ENCODE measurements at regions not wholly inside any gene's neighbourhood (a gene's known extent, or its start where the extent isn't known, plus 50 kb on each side); places are given as distances from the start of the nearest gene placed in this dataset.

- no peak for TF ChIP-seq PAXIP1 (CRISPR knock-in tag; conservative IDR thresholded peaks at IDR 0.05)
- TF ChIP-seq NCOA2 (CRISPR knock-in tag; IDR thresholded peaks at IDR 0.05): no peak
- no peak for TF ChIP-seq SP2 (CRISPR knock-in tag; IDR thresholded peaks at IDR 0.05)
- TF ChIP-seq, protein P1, sequence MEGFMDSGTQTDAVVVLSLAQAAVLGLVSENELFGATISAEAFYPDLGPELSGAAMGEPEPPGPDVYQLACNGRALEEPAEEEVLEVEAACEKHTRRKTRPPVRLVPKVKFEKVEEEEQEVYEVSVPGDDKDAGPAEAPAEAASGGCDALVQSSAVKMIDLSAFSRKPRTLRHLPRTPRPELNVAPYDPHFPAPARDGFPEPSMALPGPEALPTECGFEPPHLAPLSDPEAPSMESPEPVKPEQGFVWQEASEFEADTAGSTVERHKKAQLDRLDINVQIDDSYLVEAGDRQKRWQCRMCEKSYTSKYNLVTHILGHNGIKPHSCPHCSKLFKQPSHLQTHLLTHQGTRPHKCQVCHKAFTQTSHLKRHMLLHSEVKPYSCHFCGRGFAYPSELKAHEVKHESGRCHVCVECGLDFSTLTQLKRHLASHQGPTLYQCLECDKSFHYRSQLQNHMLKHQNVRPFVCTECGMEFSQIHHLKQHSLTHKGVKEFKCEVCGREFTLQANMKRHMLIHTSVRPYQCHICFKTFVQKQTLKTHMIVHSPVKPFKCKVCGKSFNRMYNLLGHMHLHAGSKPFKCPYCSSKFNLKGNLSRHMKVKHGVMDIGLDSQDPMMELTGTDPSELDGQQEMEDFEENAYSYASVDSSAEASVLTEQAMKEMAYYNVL (CRISPR knock-in tag; IDR thresholded peaks at IDR 0.05; ENCODE audit: borderline replicate concordance): no peak
Observed at GRCh38 chr6:137970368-137970767, 103.3 kb downstream of the TNFAIP3 start (continued).

DNA sequence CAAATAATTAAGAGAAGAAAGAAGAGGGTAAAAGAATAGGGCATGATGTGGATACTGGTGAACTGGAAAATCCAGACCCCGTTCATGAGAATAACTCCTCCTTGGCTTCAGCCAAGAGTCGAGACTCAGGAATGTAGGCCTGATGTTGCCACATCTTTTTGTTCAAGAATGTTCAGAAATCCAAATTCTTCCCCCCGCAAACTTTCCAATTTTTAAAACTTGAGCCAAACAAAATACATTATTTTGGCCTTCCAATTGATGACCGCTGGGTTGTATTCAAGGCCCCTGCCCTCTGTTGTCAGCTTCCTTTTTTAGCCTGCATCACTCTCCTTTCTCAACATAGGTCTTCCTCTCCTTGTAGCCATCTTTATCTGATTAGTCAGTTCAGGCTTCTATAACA lies 106.1 kb downstream of the TNFAIP3 start:
- H3K4me1 ChIP-seq (ENCODE audit: insufficient read depth, low read length): no peaks in the 10 kb centered on the region
- DNase-seq (ENCODE audit: low spot score) (no peak), ATAC-seq (no peak), FAIRE-seq (no peak)
- 12% methylated on average over 4 of the region's 4 CpGs for WGBS (ENCODE audit: low lambda C conversion rate)
- no peak overlapping the region for H3K4me3 ChIP-seq (replicated peaks in 1 of 3; ENCODE audit: insufficient read depth in 1 of 3, low read depth in 2 of 3, low read length in 3 of 3)
- no peaks in the 10 kb centered on the region for H4K20me1 ChIP-seq (ENCODE audit: insufficient read depth, low read length)
- no TSS peak for BruUV-seq (replicated peaks)
- H2AFZ ChIP-seq (ENCODE audit: low read length): no peak overlapping the region
- H3K9ac ChIP-seq (ENCODE audit: insufficient read depth, low read depth, low read length): no peak overlapping the region
- no peak overlapping the region for H3K4me2 ChIP-seq (ENCODE audit: low read depth, low read length)
- intact Hi-C loops (cut with micrococcal nuclease; ENCODE audit: unreplicated experiment) (no loop called here), in situ Hi-C loops (cut with HindIII; ENCODE audit: extremely low pct_ligation_motif_present, low pct_unique_long_range_greater_than_20kb) (loop anchor here (25.0 kb wide), 1 partner anchor 886 kb away; no protein-coding TSS in a partner anchor)
- no peaks in the 10 kb centered on the region for H3K9me3 ChIP-seq (ENCODE audit: low read length)
- ChIA-PET CTCF (ENCODE audit: low intra/inter-chr PET ratio, low total read pairs) (no interaction called here), POLR2A (no interaction called here)
- no peaks in the 10 kb centered on the region for H3K36me3 ChIP-seq (replicated peaks in 1 of 2; ENCODE audit: control insufficient read depth in 1 of 2, insufficient read depth in 2 of 2, low read length in 2 of 2)
- H3K27ac ChIP-seq (ENCODE audit: extremely low read length, insufficient read depth, low read length): no peak overlapping the region
- H3K79me2 ChIP-seq (ENCODE audit: insufficient read depth, low read length): no peaks in the 10 kb centered on the region
- peaks cover 0 to 41% of the 10 kb centered on the region in 2 experiments; a peak in 2 of 5 replicates for H3K27me3 ChIP-seq (ENCODE audit: control insufficient read depth in 1 of 2, insufficient read depth in 2 of 2, low read length in 2 of 2)
- TF ChIP-seq RBAK (CRISPR knock-in tag; IDR thresholded peaks at IDR 0.05) (no peak), RFX3 (CRISPR knock-in tag; IDR thresholded peaks at IDR 0.05) (no peak), CENPBD1 (CRISPR knock-in tag; IDR thresholded peaks at IDR 0.05; ENCODE audit: borderline replicate concordance, low read depth) (no peak), ZNF615 (CRISPR knock-in tag; IDR thresholded peaks at IDR 0.05; ENCODE audit: borderline replicate concordance) (no peak)
- TF ChIP-seq, protein P2, sequence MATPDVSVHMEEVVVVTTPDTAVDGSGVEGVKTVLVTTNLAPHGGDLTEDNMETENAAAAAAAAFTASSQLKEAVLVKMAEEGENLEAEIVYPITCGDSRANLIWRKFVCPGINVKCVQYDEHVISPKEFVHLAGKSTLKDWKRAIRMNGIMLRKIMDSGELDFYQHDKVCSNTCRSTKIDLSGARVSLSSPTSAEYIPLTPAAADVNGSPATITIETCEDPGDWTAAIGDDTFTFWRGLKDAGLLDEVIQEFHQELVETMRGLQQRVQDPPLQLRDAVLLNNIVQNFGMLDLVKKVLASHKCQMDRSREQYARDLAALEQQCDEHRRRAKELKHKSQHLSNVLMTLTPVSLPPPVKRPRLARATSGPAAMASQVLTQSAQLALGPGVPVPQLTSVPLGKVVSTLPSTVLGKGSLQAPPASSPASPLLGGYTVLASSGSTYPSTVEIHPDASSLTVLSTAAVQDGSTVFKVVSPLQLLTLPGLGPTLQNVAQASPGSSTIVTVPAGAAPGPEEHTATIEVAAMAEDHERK (CRISPR knock-in tag; IDR thresholded peaks at IDR 0.05; ENCODE audit: low read depth): no peak
- TF ChIP-seq, protein P3, sequence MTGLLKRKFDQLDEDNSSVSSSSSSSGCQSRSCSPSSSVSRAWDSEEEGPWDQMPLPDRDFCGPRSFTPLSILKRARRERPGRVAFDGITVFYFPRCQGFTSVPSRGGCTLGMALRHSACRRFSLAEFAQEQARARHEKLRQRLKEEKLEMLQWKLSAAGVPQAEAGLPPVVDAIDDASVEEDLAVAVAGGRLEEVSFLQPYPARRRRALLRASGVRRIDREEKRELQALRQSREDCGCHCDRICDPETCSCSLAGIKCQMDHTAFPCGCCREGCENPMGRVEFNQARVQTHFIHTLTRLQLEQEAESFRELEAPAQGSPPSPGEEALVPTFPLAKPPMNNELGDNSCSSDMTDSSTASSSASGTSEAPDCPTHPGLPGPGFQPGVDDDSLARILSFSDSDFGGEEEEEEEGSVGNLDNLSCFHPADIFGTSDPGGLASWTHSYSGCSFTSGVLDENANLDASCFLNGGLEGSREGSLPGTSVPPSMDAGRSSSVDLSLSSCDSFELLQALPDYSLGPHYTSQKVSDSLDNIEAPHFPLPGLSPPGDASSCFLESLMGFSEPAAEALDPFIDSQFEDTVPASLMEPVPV (CRISPR knock-in tag; IDR thresholded peaks at IDR 0.05): no peak
